ENCODE measurements at regions not wholly inside any gene's neighbourhood (a gene's known extent, or its start where the extent isn't known, plus 50 kb on each side); places are given as distances from the start of the nearest gene placed in this dataset.
"Not testable (repeated sequence)": the region's sequence is repeated elsewhere in the genome, so short reads cannot be mapped to it uniquely, and the experiment has no call there.

- DNase-seq (ENCODE audit: low spot score) = no peak
Measured at GRCh38 chr2:239603411-239604356, 202.9 kb upstream of the HDAC4 start.

GRCh38 chr2:239602290-239603282 is 201.8 kb upstream of the HDAC4 start:
- no peak for DNase-seq (ENCODE audit: low spot score)

GRCh38 chr2:239601880-239602279 is 201.1 kb upstream of the HDAC4 start:
- DNase-seq (ENCODE audit: low spot score) = no peak

- no peak for DNase-seq (ENCODE audit: low spot score)
Measured at GRCh38 chr2:239601201-239601851, 200.5 kb upstream of the HDAC4 start.

GRCh38 chr2:239600650-239601049 is 199.8 kb upstream of the HDAC4 start:
- no peak for DNase-seq (ENCODE audit: low spot score)

GRCh38 chr2:239600001-239600593 is 199.3 kb upstream of the HDAC4 start:
- DNase-seq (ENCODE audit: low spot score) = no peak

GRCh38 chr2:239599299-239599698 is 198.5 kb upstream of the HDAC4 start:
- no peak for DNase-seq (ENCODE audit: low spot score)

GRCh38 chr2:239598732-239599090 is 197.9 kb upstream of the HDAC4 start:
- DNase-seq (ENCODE audit: low spot score) = no peak

- DNase-seq (ENCODE audit: low spot score) = no peak
Measured at GRCh38 chr2:239598011-239598731, 197.4 kb upstream of the HDAC4 start.

GRCh38 chr2:239597216-239597615 is 196.4 kb upstream of the HDAC4 start:
- DNase-seq (ENCODE audit: low spot score) = no peak

- no peak for DNase-seq (ENCODE audit: low spot score)
Measured at GRCh38 chr2:239596792-239597191, 196.0 kb upstream of the HDAC4 start.

- no peak for DNase-seq (ENCODE audit: low spot score)
Measured at GRCh38 chr2:239596253-239596652, 195.4 kb upstream of the HDAC4 start.

GRCh38 chr2:239595726-239596125 is 194.9 kb upstream of the HDAC4 start:
- no peak for DNase-seq (ENCODE audit: low spot score)

- DNase-seq (ENCODE audit: low spot score) = no peak
Measured at GRCh38 chr2:239594772-239595608, 194.2 kb upstream of the HDAC4 start.

- no peak for DNase-seq (ENCODE audit: low spot score)
Measured at GRCh38 chr2:239594019-239594771, 193.4 kb upstream of the HDAC4 start.

GRCh38 chr2:239593455-239593854 is 192.6 kb upstream of the HDAC4 start:
- no peak for DNase-seq (ENCODE audit: low spot score)

GRCh38 chr2:239592629-239593290 is 191.9 kb upstream of the HDAC4 start:
- DNase-seq (ENCODE audit: low spot score) = not testable (repeated sequence)
